ENCODE measurements at regions not wholly inside any gene's neighbourhood (a gene's known extent, or its start where the extent isn't known, plus 50 kb on each side); places are given as distances from the start of the nearest gene placed in this dataset.

DNA sequence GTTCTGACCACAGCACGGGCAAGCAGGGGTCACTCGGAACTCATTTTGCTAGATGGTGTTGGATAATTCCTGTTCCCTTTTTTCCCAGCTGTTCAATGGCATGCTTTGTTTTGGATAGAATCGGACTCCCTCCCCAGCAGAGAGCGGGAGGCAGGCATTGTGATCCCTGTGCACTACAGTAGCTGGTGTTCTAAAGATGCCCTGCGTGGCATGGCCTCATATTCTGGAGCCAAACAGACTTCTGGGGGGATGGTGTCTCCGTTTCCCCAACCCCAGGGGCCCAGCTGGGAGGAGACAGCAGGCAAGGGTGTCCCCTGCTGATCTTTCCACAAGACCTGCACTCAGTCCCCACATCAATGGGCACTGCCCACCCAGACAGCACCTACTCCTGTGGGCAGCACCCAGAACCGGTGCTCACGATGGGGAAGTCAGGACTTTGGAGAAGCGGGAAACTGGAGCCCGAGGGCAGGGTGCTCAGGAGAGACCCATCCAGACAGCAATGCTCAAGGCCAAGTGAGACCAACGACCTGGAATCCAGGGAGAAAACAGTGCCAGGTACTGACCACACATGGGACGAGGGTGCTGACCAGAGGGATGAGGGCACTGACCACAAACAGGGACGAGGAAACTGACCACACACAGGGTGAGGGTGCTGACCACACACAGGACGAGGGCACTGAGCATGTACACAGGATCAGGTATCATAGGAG lies 934.9 kb downstream of the BRD1 start:
- no peak for DNase-seq

DNA sequence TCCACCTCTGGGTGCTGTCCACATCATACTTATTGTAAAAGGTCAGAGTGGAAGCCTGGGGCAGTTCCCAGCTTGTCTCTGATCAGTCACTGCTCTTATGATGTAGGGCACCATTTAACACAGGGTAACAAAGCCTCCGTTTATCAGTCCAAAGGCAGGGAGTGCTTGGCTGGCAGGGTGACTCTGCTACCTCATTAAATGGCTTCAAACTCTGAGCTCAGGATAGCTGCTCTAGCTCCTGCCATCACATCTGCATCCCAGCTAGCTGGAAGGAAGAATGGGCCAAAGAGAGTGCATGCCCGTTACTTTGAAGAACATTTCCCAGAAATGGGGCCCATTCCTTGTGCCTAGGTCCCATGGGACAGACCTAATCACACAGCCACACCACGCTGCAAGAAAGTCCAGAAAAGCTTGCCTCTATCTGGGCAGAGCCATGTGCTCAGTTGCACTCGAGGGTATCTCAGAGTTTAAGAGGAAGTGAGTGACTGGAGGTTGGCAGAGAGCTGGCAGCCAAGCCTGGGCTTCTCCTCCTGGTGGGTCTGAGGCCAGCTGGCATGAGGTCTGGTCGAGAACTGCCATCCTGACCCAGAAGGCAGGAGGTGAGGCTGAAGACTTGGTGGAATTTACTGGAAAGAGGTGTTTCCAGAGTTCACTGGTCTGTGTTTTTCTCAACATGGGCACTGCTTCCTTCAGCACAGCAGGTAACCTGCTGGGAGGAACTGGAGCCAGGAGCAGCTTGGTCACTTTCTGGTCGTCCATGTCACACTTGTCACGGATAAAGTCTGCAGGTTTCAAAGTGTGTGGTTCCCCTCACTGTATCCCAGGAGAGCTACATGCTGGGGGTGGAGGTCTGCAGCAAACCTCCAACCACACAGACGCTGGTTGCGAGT lies 935.7 kb downstream of the BRD1 start:
- no peak for DNase-seq

- no peak for DNase-seq
Observed at GRCh38 chr22:48890693-48891554, 936.7 kb downstream of the BRD1 start.

- no peak for DNase-seq
Observed at GRCh38 chr22:48889887-48890692, 937.6 kb downstream of the BRD1 start.

GRCh38 chr22:48889209-48889830 lies 938.4 kb downstream of the BRD1 start:
- DNase-seq = no peak

DNA sequence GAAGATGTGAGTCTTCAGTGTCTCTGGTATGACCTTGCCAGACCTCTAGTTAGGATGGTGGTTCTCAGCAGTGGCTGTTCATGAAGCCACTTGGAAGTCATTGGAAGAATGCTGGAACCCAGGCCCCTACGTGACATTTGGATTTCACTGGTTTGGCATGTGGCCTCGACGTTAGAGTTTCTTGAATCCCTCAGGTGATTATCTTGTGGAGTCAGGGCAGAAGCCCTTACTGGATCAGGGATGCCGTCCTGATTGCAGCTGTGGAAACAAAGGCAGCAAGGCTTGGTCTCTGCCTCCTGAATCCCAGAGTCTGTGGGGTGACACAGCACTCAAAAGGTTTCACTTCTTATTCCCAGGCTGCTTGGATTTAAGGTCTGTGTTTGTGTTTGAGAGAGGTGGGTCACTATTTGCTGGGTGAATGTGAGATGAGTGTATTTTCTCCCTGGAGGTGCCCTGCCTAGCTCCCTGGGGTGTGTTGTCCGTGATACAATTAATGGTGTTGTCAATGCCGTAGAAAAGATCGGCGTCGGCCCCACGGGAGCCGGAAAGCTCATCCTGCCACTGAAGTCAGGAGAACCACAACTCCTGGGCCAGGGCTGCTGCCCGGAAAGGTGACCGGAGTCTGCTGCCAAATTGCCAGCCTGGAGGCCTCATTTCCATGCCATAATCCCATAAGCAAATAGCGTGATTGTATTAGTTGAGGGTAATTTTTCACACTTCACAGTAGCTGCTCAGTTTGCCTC lies 939.0 kb downstream of the BRD1 start:
- no peak for DNase-seq

DNA sequence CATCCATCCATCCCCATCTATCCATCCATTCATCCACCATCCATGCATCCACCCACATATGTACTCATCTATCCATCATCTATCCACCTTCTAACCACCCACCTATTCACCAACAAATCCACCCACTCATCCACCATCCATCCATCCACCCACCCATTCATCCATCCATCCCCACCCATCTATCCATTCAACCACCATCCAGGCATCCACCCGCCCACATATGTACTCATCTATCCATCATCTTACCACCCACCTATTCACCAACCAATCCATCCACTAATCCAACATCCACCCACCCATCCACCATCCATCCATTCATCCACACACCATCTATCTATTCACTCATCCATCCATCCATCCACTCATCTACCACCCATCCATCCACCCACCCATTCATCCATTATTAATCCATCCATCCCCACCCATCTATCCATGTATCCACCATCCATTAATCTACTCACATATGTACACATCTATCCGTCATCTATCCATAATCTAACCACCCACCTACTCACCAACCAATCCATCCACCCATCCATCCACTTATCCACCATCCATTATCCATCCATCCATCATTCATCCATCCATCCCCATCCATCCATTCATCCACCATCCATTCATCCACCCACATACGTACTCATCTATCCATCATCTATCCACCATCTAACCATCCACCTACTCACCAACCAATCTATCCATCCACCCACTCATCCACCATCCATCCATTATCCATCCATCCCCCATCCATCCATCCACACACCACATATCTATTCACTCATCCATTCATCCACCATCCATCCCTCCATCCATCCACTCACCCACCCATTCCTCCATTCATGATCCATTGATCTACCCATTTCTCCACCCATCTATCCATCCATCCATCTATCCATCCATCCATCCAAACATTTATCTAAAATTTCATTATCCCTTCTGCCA lies 940.0 kb downstream of the BRD1 start:
- DNase-seq = no peak

GRCh38 chr22:48886604-48887393 lies 940.9 kb downstream of the BRD1 start:
- DNase-seq = no peak

GRCh38 chr22:48885919-48886305 lies 941.8 kb downstream of the BRD1 start:
- no peak for DNase-seq

- DNase-seq = no peak
Observed at GRCh38 chr22:48885271-48885918, 942.3 kb downstream of the BRD1 start.

- no peak for DNase-seq
Observed at GRCh38 chr22:48884786-48885185, 942.9 kb downstream of the BRD1 start.

- DNase-seq = no peak
Observed at GRCh38 chr22:48884324-48884723, 943.3 kb downstream of the BRD1 start.

- no peak for DNase-seq
Observed at GRCh38 chr22:48883211-48883960, 944.3 kb downstream of the BRD1 start.

- no peak for DNase-seq
Observed at GRCh38 chr22:48882636-48883200, 945.0 kb downstream of the BRD1 start.

DNA sequence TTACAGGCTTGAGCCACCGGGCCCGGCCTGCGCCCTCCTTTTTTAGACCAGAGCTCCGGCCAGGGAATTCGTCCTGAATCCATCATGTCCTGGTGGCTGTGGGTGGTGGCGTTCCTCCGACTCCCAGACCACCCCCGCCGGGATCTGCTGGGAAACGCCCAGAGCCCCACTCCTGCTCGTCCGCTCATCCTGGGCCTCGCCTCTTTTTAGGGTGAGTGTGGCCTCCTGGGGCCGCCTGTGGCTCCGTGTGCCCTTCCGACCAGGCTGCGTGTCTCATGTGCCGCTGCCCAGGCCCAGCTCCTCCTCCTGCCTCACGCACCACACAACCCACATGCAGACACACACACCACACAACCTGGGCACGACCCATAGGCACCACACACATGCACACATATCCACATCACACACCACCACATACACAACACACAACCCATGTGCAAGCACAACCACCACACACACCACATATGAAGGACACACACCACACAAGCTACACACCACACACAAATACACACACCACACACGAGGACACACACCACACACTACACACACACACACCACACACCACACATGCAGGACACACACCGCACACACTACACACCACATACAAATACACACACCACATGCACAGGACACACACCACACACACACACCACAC lies 946.2 kb downstream of the BRD1 start:
- DNase-seq = no peak

DNA sequence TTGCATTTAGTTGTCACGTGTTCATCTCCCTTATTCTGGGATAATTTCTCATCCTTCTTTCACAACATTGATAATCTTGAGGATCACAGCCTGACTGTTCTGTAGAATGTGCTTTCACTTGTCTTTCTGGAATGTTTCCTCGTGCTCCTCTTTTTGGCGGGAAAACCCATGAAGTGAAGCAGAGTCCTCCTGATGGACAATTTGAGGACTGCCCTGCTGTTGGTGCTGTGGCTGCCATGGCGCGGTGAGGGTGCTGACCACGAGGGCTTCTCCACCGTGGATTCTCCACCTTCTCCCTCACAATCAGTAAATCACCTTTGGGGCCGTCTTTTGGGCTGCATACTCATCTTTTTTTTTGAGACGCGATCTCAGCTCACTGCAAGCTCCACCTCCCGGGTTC lies 946.9 kb downstream of the BRD1 start:
- DNase-seq = no peak

GRCh38 chr22:48876951-48877350 lies 950.7 kb downstream of the BRD1 start:
- DNase-seq = no peak

All from amniotic stem cell (primary cell).